HCT116 (cell line): ENCODE measurements at regions not wholly inside any gene's neighbourhood (a gene's known extent, or its start where the extent isn't known, plus 50 kb on each side); places are given as distances from the start of the nearest gene placed in this dataset.

ENCODE experiments used
- CEBPB ChIP-seq: IDR thresholded peaks from 2 replicates; pipeline ENCODE4 v1.6.1; 2012; ENCODE audit warnings: low read depth
- ELF1 ChIP-seq: IDR thresholded peaks from 2 replicates; pipeline ENCODE4 v1.6.1; 2012; ENCODE audit warnings: low read depth, borderline replicate concordance
- EZH2 ChIP-seq: fragments of 200-600 bp; sonication (generic); IDR thresholded peaks from 2 replicates; pipeline ENCODE4 v1.6.1; 2017; ENCODE audit warnings: antibody characterized with exemption, mixed run types
- JUND ChIP-seq: IDR thresholded peaks from 2 replicates; pipeline ENCODE4 v1.6.1; 2012
- POLR2AphosphoS5 ChIP-seq: IDR thresholded peaks from 2 replicates; pipeline ENCODE4 v1.6.1; 2011; ENCODE audit warnings: mild to moderate bottlenecking, low read depth, low read length, moderate library complexity
- ZNF274 ChIP-seq: fragments of 200-500 bp; sonication (Bioruptor generic); IDR thresholded peaks from 2 replicates; pipeline ENCODE4 v1.6.1; 2014; ENCODE audit warnings: mild to moderate bottlenecking, low read depth, low read length, inconsistent platforms
- TF ChIP-seq, protein P1 (sequence below): IDR thresholded peaks from 2 replicates; pipeline ENCODE4 v1.6.1; 2011; ENCODE audit warnings: mild to moderate bottlenecking, low read length, moderate library complexity; ENCODE audit not compliant: insufficient replicate concordance; ENCODE audit errors: extremely low read depth
- TF ChIP-seq, protein P2 (sequence below), 3 experiments: fragments of 200-600 bp in 1 of 3; sonication (generic) in 1 of 3; IDR thresholded peaks in 2 of 3; conservative IDR thresholded peaks in 1 of 3; 2 replicates each; pipeline ENCODE4 v1.5.1; 2012 to 2017; ENCODE audit warnings: low read depth in 2 of 3, low read length in 2 of 3, antibody characterized with exemption in 1 of 3, borderline replicate concordance in 1 of 3, control low read depth in 1 of 3, mild to moderate bottlenecking in 1 of 3, mixed read lengths in 1 of 3, mixed run types in 1 of 3, moderate library complexity in 1 of 3; ENCODE audit not compliant: insufficient read depth in 1 of 3
- TF ChIP-seq, protein P3 (sequence below): IDR thresholded peaks from 2 replicates; pipeline ENCODE4 v1.6.1; 2012
- TF ChIP-seq, protein P4 (sequence below): IDR thresholded peaks from 2 replicates; pipeline ENCODE4 v1.6.1; 2012

DNA sequence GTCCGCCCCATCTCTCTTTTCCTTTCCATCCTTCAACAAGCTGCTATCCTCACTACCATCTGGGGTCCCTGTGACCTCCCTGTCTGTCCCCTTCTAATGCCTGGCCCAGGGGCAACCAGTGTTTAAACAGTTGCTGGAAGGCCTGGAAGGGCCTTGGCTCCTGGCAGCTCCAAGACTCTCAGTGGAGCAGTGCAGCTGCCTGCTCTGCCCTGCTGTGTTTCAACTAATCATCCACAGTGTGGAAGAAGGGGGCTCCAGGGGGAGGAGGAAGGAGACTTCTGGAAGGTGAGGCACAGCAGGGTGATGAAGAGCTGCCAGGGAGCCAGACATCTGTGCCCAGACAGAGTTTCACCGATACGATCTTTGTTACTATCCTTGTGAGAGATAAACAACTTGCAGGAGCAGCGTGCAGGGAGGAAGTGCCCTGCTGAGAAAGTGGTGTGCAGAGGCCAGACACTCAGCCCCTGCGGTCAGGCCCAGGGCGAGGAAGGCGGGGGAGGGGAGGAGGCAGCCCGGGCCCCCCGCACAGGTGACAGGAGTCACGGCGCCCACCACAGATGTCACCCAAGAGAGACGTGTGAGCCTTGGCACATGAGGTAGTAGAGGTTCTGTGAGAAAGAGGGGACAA is 1061.8 kb downstream of the BCL11B start:
- TF ChIP-seq CEBPB = no peak
- no peak for TF ChIP-seq JUND
- TF ChIP-seq, protein P1, sequence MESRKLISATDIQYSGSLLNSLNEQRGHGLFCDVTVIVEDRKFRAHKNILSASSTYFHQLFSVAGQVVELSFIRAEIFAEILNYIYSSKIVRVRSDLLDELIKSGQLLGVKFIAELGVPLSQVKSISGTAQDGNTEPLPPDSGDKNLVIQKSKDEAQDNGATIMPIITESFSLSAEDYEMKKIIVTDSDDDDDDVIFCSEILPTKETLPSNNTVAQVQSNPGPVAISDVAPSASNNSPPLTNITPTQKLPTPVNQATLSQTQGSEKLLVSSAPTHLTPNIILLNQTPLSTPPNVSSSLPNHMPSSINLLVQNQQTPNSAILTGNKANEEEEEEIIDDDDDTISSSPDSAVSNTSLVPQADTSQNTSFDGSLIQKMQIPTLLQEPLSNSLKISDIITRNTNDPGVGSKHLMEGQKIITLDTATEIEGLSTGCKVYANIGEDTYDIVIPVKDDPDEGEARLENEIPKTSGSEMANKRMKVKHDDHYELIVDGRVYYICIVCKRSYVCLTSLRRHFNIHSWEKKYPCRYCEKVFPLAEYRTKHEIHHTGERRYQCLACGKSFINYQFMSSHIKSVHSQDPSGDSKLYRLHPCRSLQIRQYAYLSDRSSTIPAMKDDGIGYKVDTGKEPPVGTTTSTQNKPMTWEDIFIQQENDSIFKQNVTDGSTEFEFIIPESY = no peak
- TF ChIP-seq, protein P2, sequence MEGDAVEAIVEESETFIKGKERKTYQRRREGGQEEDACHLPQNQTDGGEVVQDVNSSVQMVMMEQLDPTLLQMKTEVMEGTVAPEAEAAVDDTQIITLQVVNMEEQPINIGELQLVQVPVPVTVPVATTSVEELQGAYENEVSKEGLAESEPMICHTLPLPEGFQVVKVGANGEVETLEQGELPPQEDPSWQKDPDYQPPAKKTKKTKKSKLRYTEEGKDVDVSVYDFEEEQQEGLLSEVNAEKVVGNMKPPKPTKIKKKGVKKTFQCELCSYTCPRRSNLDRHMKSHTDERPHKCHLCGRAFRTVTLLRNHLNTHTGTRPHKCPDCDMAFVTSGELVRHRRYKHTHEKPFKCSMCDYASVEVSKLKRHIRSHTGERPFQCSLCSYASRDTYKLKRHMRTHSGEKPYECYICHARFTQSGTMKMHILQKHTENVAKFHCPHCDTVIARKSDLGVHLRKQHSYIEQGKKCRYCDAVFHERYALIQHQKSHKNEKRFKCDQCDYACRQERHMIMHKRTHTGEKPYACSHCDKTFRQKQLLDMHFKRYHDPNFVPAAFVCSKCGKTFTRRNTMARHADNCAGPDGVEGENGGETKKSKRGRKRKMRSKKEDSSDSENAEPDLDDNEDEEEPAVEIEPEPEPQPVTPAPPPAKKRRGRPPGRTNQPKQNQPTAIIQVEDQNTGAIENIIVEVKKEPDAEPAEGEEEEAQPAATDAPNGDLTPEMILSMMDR (IDR thresholded peaks at IDR 0.05 in 2 of 3, conservative IDR thresholded peaks at IDR 0.05 in 1 of 3; ENCODE audit: borderline replicate concordance in 1 of 3, insufficient read depth in 1 of 3, low read depth in 2 of 3, low read length in 2 of 3) = no peak
- TF ChIP-seq POLR2AphosphoS5 = no peak
- no peak for TF ChIP-seq ELF1
- TF ChIP-seq ZNF274 = no peak
- TF ChIP-seq EZH2 = no peak
- TF ChIP-seq, protein P3, sequence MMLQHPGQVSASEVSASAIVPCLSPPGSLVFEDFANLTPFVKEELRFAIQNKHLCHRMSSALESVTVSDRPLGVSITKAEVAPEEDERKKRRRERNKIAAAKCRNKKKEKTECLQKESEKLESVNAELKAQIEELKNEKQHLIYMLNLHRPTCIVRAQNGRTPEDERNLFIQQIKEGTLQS = no peak
- TF ChIP-seq, protein P4, sequence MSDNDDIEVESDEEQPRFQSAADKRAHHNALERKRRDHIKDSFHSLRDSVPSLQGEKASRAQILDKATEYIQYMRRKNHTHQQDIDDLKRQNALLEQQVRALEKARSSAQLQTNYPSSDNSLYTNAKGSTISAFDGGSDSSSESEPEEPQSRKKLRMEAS = no peak
